ENCODE measurements at regions not wholly inside any gene's neighbourhood (a gene's known extent, or its start where the extent isn't known, plus 50 kb on each side); places are given as distances from the start of the nearest gene placed in this dataset.

GRCh38 chr3:113057117-113057516, 66.3 kb downstream of the GTPBP8 start:
- no peak for TF ChIP-seq POLR2A (IDR thresholded peaks at IDR 0.05)
- TF ChIP-seq, protein P1, sequence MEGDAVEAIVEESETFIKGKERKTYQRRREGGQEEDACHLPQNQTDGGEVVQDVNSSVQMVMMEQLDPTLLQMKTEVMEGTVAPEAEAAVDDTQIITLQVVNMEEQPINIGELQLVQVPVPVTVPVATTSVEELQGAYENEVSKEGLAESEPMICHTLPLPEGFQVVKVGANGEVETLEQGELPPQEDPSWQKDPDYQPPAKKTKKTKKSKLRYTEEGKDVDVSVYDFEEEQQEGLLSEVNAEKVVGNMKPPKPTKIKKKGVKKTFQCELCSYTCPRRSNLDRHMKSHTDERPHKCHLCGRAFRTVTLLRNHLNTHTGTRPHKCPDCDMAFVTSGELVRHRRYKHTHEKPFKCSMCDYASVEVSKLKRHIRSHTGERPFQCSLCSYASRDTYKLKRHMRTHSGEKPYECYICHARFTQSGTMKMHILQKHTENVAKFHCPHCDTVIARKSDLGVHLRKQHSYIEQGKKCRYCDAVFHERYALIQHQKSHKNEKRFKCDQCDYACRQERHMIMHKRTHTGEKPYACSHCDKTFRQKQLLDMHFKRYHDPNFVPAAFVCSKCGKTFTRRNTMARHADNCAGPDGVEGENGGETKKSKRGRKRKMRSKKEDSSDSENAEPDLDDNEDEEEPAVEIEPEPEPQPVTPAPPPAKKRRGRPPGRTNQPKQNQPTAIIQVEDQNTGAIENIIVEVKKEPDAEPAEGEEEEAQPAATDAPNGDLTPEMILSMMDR (IDR thresholded peaks at IDR 0.05), result no peak
- Histone ChIP-seq H3K27me3 (no peaks in the 10 kb centered on the region), H3K9me3 (no peaks in the 10 kb centered on the region), H3K4me1 (peaks cover 10% of the 10 kb centered on the region), H3K36me3 (ENCODE audit: low read depth, missing control alignments) (no peaks in the 10 kb centered on the region), H3K27ac (no peak overlapping the region), H3K4me3 (no peak overlapping the region)
- intact Hi-C loops (cut with DNase I; ENCODE audit: low total_unique reads), result loop anchor here (10.0 kb wide), 1 partner anchor 78 kb away; no protein-coding TSS in a partner anchor
- WGBS, 2 donors, result 46 to 47% methylated on average over 3 of the region's 3 CpGs
- no peak for DNase-seq

GRCh38 chr3:113058188-113058587, 67.4 kb downstream of the GTPBP8 start:
- Histone ChIP-seq H3K27me3 (no peaks in the 10 kb centered on the region), H3K4me1 (peaks cover 10% of the 10 kb centered on the region), H3K9me3 (no peaks in the 10 kb centered on the region), H3K27ac (no peak overlapping the region), H3K36me3 (ENCODE audit: low read depth, missing control alignments) (no peaks in the 10 kb centered on the region), H3K4me3 (no peak overlapping the region)
- intact Hi-C loops (cut with DNase I; ENCODE audit: low total_unique reads), result loop anchor here (10.0 kb wide), 1 partner anchor 77 kb away; no protein-coding TSS in a partner anchor
- DNase-seq, result no peak
- 64 to 78% methylated on average over 2 to 3 of the region's 3 CpGs for WGBS, 2 donors
- TF ChIP-seq, protein P1 (IDR thresholded peaks at IDR 0.05), result no peak
- no peak for TF ChIP-seq POLR2A (IDR thresholded peaks at IDR 0.05)

GRCh38 chr3:113062705-113063104, 71.9 kb downstream of the GTPBP8 start:
- no peak for DNase-seq
- no peaks in the 10 kb centered on the region for H3K9me3 ChIP-seq
- H3K27ac ChIP-seq, result no peak overlapping the region
- H3K4me3 ChIP-seq, result no peak overlapping the region
- intact Hi-C loops (cut with DNase I; ENCODE audit: low total_unique reads), result no loop called here
- TF ChIP-seq, protein P1 (IDR thresholded peaks at IDR 0.05), result no peak
- no peak for TF ChIP-seq POLR2A (IDR thresholded peaks at IDR 0.05)
- H3K4me1 ChIP-seq, result peaks cover 6% of the 10 kb centered on the region
- H3K36me3 ChIP-seq (ENCODE audit: low read depth, missing control alignments), result no peaks in the 10 kb centered on the region
- no peaks in the 10 kb centered on the region for H3K27me3 ChIP-seq

DNA sequence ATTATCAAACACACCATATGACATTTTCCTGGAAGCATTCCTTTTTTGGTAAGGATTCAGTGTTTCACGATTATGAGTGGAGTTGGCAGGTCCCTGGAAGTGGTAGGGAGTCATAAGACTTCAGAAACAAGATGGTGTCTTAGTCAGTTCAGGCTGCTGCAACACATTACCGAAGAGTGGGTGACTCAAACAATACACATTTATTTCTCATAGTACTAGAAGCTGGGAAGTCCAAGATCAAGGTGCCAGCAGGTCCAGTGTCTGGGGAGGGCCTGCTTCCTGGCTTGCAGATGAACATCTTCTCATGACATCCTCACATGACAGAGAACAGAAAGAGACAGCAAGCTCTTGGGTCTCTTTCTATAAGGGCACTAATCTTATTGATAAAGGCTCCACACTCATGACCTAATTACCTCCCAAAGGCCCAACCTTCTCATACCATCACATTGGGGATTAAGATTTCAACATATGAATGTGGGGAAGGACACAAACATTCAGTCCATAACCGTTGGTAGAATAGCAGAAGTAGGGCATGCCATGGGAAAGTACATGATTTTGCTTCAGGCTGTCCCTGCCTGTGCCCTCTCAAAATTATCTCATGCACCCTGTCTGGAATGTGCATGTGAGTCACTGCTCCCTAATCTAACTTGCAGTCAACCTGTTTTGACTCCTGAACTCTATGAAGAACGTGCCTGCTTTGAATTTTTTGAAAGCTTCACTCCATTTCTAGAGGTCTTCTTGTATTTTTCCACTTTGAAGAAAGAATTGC, 72.5 kb downstream of the GTPBP8 start:
- Histone ChIP-seq H3K36me3 (ENCODE audit: low read depth, missing control alignments) (no peaks in the 10 kb centered on the region), H3K4me3 (no peak overlapping the region), H3K9me3 (no peaks in the 10 kb centered on the region), H3K4me1 (no peaks in the 10 kb centered on the region), H3K27me3 (no peaks in the 10 kb centered on the region), H3K27ac (peak overlapping the region in 1 of 2 donors; percentile 67)
- WGBS, 2 donors, result 64 to 70% methylated on average over 4 of the region's 4 CpGs
- TF ChIP-seq, protein P1 (IDR thresholded peaks at IDR 0.05), result no peak
- TF ChIP-seq POLR2A (IDR thresholded peaks at IDR 0.05), result no peak
- intact Hi-C loops (cut with DNase I; ENCODE audit: low total_unique reads), result no loop called here
- DNase-seq, result no peak

DNA sequence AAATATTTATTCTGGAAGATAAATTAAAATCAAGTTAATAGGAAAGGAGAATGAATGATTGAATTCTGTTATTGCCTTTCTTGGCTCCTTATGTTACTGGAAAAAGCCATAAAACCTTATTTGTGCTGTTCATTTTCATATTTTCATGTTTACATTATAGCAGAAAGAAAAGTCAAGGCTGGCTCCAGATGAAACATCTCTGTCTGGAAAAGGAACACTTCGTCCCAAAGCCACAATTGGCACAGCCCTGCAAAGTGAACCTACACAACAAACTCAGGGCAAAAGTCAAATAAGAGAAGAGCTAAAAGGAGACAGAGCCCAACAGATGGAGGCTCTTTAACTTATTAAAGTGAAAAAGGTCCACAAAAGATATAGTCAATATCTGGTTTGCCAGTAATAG, 73.4 kb downstream of the GTPBP8 start:
- Histone ChIP-seq H3K9me3 (no peaks in the 10 kb centered on the region), H3K27ac (peak overlapping the region in 1 of 2 donors; percentile 67), H3K27me3 (no peaks in the 10 kb centered on the region), H3K4me3 (no peak overlapping the region), H3K36me3 (ENCODE audit: low read depth, missing control alignments) (no peaks in the 10 kb centered on the region), H3K4me1 (no peaks in the 10 kb centered on the region)
- 68% methylated on average over 1 of the region's 1 CpG for WGBS, 2 donors
- DNase-seq, result peak; percentile 33
- TF ChIP-seq POLR2A (IDR thresholded peaks at IDR 0.05), result no peak
- TF ChIP-seq, protein P1 (IDR thresholded peaks at IDR 0.05), result no peak
- intact Hi-C loops (cut with DNase I; ENCODE audit: low total_unique reads), result no loop called here
